ENCODE measurements at regions not wholly inside any gene's neighbourhood (a gene's known extent, or its start where the extent isn't known, plus 50 kb on each side); places are given as distances from the start of the nearest gene placed in this dataset.

DNA sequence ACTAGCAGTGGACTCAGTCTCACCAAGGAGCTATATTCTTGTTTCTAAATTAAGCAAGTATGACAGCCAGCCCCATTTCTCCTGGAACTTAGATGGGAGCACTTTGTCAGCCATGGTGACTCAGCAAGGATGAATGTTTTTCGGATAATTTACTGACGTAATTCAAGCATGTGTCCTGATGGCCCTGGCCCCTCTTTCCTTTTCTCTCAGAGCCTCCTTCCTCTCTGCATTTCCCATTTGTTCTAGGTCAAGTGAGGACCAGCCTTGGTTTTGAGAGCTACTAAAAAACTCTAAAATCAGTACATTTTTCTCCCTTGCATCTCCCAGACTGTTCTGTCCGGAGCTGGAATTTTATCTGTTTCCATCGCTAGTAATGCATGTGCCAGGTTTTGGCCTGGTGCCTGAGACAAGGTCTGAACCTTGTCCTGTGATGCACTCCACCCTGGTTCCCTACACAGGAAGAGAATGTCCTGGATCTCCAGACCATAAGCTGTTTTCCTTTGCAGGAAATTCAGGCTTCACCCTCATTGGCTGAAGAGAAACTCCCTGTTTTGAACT, 256.6 kb upstream of the ROPN1 start:
- no peaks in the 10 kb centered on the region for H3K27me3 ChIP-seq
- DNase-seq: no peak
- intact Hi-C loops (cut with DNase I): no loop called here
- TF ChIP-seq EP300 (IDR thresholded peaks at IDR 0.05): no peak
- TF ChIP-seq, protein P1, sequence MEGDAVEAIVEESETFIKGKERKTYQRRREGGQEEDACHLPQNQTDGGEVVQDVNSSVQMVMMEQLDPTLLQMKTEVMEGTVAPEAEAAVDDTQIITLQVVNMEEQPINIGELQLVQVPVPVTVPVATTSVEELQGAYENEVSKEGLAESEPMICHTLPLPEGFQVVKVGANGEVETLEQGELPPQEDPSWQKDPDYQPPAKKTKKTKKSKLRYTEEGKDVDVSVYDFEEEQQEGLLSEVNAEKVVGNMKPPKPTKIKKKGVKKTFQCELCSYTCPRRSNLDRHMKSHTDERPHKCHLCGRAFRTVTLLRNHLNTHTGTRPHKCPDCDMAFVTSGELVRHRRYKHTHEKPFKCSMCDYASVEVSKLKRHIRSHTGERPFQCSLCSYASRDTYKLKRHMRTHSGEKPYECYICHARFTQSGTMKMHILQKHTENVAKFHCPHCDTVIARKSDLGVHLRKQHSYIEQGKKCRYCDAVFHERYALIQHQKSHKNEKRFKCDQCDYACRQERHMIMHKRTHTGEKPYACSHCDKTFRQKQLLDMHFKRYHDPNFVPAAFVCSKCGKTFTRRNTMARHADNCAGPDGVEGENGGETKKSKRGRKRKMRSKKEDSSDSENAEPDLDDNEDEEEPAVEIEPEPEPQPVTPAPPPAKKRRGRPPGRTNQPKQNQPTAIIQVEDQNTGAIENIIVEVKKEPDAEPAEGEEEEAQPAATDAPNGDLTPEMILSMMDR (IDR thresholded peaks at IDR 0.05): no peak
- TF ChIP-seq POLR2A (IDR thresholded peaks at IDR 0.05): no peak
- no peaks in the 10 kb centered on the region for H3K4me1 ChIP-seq (ENCODE audit: insufficient read depth)
- 15 to 23% (median 16%) methylated on average over 4 of the region's 4 CpGs for WGBS, 3 donors
- H3K4me3 ChIP-seq: no peak overlapping the region
- H3K9me3 ChIP-seq: no peaks in the 10 kb centered on the region
- peak overlapping the region in 1 of 2 donors; percentile 45 for H3K27ac ChIP-seq
- no peaks in the 10 kb centered on the region for H3K36me3 ChIP-seq

DNA sequence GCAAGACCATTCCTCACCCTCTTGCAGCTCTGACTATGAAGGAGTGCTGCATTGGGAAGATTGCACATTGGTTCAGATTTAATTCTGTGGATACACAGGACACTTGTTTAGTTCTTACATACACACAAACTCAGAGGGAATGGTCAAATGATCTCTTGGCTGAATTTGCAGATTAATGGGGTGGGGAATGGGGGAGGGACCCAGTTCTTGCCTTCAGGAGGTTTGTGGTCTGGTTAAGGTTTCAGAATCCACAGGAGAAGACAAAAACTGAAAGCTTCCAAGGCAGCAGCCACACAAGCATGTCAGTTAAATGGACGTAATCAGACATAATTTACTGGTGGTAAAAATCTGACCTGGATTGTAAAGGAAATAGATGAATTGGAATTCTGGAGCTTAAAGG, 257.1 kb upstream of the ROPN1 start:
- Histone ChIP-seq H3K4me3 (no peak overlapping the region), H3K27me3 (no peaks in the 10 kb centered on the region), H3K36me3 (no peaks in the 10 kb centered on the region), H3K4me1 (ENCODE audit: insufficient read depth) (no peaks in the 10 kb centered on the region), H3K9me3 (no peaks in the 10 kb centered on the region), H3K27ac (no peak overlapping the region)
- TF ChIP-seq, protein P1 (IDR thresholded peaks at IDR 0.05): no peak
- TF ChIP-seq EP300 (IDR thresholded peaks at IDR 0.05) (no peak), POLR2A (IDR thresholded peaks at IDR 0.05) (no peak)
- 89 to 97% (median 92%) methylated on average over 1 of the region's 1 CpG for WGBS, 3 donors
- no peak for DNase-seq
- intact Hi-C loops (cut with DNase I): no loop called here

GRCh38 chr3:124250053-124250452, 258.1 kb upstream of the ROPN1 start:
- Histone ChIP-seq H3K27ac (no peak overlapping the region), H3K27me3 (no peaks in the 10 kb centered on the region), H3K36me3 (no peaks in the 10 kb centered on the region), H3K9me3 (no peaks in the 10 kb centered on the region), H3K4me3 (no peak overlapping the region), H3K4me1 (ENCODE audit: insufficient read depth) (no peaks in the 10 kb centered on the region)
- 78 to 82% (median 80%) methylated on average over 3 of the region's 3 CpGs for WGBS, 3 donors
- intact Hi-C loops (cut with DNase I): no loop called here
- no peak for TF ChIP-seq POLR2A (IDR thresholded peaks at IDR 0.05)
- TF ChIP-seq EP300 (IDR thresholded peaks at IDR 0.05): no peak
- TF ChIP-seq, protein P1 (IDR thresholded peaks at IDR 0.05): no peak
- DNase-seq: no peak

DNA sequence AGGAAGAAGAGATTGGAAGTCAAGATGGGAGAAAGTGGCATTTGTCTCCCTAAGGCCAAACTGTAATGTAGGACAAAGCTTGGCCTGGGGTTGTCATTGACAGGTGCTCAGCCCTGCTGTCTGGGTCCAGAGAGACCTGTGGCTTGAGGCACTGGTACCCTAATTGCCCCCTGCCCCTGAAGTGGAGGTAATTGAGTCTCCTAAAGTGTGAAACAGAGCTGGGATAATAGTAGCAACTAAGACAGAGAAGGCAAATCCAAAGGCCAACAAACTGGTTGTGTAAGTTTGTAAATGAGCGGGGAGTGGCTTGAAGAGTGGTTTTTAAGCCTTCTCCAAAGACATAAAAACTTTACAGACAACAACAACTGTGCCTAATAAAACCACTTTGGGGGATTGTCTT, 264.2 kb upstream of the ROPN1 start:
- H3K27me3 ChIP-seq: no peaks in the 10 kb centered on the region
- no peaks in the 10 kb centered on the region for H3K4me1 ChIP-seq (ENCODE audit: insufficient read depth)
- no peak for TF ChIP-seq EP300 (IDR thresholded peaks at IDR 0.05)
- TF ChIP-seq, protein P1 (IDR thresholded peaks at IDR 0.05): no peak
- no peak for TF ChIP-seq POLR2A (IDR thresholded peaks at IDR 0.05)
- H3K36me3 ChIP-seq: no peaks in the 10 kb centered on the region
- no peaks in the 10 kb centered on the region for H3K9me3 ChIP-seq
- intact Hi-C loops (cut with DNase I): no loop called here
- no peak overlapping the region for H3K27ac ChIP-seq
- no peak for DNase-seq
- 96 to 100% (median 97%) methylated on average over 1 of the region's 1 CpG for WGBS, 3 donors
- no peak overlapping the region for H3K4me3 ChIP-seq
